Suppressor macrophage treated with lipopolysaccharide for 4 hours (primary cell): ENCODE measurements at regions not wholly inside any gene's neighbourhood (a gene's known extent, or its start where the extent isn't known, plus 50 kb on each side); places are given as distances from the start of the nearest gene placed in this dataset.

Source experiments
- DNase-seq: peaks from one replicate; pipeline ENCODE4 v3.0.0-alpha.2; 2020

- no peak for DNase-seq
These were observed 2035.3 kb upstream of the TENM3 start for GRCh38 chr4:180207921-180208320.

DNA sequence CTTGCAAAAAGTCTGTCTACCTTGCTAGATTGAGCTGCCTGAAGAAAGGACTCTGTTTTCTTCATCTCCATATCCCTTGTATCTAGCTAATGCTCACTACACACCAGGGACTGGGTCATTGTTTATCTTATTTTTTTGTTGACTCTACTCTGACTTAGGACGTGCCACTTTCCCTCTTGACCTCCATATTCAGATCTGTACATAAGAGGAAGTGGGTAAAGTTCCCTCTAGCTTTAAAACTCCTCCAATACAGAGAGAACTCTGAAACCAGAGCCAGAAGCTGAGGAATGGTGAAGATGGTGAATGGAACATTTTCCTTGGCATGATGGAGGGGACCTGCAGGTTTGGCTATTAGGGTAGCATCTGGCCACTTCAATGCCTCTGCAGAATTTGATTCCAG is 2026.1 kb upstream of the TENM3 start:
- DNase-seq, result no peak

DNA sequence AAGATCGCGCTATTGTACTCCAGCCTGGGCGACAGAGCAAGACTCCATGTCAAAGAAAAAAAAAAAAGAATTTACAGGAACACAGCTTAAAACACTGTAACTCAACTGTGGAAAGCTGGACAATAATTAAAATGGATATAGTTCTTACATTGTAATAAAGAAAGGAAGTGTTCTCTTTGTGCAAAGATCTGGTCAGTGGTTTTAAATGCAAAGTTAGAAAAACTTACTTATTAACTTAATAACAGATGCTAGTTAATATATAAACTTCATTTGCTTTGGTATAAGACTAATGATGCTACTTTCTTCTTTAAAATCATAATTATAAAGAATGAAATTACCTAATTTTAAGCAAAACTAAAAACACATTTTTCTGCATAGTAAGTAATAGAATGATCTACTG is 2024.1 kb upstream of the TENM3 start:
- no peak for DNase-seq

- DNase-seq, result no peak
These were observed 2017.2 kb upstream of the TENM3 start for GRCh38 chr4:180225977-180226376.

DNA sequence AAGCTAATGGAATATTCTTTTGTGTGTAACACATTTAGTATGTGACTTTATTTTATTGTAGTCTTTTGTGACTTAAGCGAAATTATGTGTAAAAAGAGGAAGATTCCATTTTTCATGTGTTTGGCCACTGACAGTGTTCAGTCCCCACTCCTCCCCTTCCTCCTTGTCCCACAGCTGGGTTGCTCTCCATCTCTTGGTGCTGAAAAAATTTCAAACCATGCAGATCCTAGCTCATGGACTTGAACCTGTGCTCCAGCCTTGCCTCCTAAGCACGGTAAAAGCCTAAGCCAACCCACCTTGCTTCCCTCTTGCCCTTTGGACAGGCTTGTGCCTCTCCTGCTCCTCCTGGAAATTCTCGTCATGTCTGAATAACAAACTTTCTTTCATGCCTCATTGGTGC is 2008.5 kb upstream of the TENM3 start:
- DNase-seq, result no peak

DNA sequence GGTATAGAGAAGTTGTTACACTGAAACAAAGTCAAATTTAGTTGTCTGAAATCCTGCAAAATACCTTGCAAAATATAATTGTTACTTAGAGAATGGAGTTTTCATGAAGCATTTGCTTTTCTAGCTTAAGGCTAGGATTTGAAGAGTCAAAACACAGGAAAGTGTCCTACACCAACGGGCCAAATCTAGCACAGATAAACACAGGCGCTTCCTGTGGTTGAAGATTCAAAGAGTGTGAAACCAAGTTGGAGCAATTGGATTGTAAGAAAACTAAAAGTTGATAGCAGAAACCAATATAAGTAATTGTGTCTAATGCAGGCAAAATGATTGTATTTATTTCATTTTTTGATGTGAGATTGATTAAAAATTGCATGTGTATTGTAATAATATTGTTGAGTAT is 2002.5 kb upstream of the TENM3 start:
- no peak for DNase-seq

- no peak for DNase-seq
These were observed 1989.8 kb upstream of the TENM3 start for GRCh38 chr4:180253419-180253818.

GRCh38 chr4:180261346-180261745 is 1981.9 kb upstream of the TENM3 start:
- no peak for DNase-seq

DNA sequence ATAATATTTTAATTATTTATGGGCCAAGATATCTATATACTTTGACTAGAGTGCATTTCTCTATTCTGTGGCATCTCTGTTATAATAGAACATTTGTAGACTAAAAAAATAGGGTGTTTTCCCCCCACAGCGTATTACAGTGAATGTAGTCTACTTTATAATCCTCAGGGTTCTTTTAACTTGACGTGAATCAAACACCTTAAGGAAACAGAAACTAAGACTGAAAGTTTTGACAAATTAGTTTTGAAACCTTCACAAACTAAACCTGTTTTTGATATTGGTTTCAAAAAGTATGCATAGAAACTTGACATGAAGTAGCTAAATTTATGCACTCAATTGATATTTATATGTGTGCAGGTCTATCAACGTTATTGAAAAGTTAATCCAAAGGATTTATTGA is 1963.1 kb upstream of the TENM3 start:
- DNase-seq, result no peak

DNA sequence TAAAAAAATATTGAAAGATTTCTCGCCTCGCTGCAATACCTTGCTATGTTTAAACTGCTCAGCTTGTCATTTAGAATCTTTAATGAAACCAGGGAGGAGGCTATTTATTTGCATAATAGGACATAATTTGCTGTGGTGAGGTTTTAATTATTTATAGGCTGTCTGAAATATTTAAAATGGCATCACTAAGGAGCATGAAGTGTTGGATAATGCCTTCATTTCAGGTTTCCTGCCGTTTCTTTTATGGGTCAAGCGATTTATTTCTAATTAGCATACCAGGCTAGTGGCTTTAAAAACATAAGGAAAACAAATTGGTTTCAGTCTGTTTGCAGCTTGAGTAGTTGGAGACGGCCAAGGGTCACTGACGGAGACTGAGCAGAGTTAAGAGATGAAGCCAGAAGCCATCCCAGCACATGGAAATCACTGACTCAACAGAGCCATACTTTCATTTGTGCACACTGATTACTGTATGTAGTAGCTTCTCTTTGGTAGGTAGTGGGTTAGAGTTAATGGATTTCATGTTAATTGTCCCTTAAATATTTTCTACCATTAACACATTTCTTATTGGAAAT is 1962.4 kb upstream of the TENM3 start:
- DNase-seq, result no peak

- no peak for DNase-seq
These were observed 1961.5 kb upstream of the TENM3 start for GRCh38 chr4:180281724-180282123.

DNA sequence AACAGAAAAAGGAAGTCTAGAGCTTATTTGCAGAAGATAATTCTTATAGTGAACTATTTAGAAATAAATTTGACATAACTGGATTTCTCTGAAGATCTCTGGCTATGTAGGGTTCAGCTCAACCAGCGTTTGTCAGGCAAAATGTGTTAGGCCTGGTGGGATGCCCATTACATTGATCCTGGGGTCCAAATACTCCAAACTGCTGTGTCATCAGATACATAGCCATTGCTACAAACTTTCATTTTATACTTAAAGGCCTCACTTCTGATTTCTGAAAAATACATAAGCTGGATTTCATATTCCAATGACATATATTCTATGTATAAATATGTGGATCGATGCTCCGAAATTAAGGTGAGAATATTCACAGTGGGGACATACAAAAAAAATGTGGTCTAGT is 1958.9 kb upstream of the TENM3 start:
- no peak for DNase-seq

DNA sequence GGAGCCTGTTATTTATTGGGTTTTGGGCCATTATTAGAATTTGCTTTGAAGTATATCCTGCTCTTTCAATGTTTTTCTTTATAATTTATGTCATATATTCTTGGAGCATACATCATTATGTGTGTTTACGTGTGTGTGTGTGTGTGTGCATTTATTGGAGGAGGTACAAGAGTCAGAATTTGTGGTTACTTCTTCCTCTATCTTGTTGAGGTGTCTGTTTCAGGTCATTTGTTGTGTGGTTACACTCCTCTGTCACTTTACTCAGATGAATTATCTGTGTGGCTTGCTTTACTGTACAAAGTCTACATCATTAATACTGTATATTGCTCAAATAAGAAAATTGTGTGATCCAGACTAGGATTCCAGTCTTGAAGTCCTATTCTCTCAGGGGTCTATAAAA is 1957.4 kb upstream of the TENM3 start:
- DNase-seq, result no peak

DNA sequence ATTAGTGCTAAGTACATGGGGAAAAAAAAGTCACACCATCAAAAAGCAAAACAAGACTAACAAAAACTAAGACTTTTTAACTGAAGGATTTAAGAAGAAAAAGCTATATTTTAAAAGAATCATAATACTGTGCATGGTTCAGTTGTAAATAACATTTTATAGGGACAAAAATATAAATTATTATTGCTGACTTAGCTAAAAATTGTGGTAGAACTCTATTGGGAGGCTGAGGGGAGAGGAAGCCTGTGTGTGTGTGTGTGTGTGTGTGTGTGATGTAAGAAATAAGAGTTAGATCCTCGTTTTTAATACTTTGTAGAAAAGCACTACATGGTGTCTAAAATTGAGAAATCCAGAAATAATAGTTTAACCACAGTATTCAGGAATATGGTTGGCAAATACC is 1950.9 kb upstream of the TENM3 start:
- DNase-seq, result no peak

DNA sequence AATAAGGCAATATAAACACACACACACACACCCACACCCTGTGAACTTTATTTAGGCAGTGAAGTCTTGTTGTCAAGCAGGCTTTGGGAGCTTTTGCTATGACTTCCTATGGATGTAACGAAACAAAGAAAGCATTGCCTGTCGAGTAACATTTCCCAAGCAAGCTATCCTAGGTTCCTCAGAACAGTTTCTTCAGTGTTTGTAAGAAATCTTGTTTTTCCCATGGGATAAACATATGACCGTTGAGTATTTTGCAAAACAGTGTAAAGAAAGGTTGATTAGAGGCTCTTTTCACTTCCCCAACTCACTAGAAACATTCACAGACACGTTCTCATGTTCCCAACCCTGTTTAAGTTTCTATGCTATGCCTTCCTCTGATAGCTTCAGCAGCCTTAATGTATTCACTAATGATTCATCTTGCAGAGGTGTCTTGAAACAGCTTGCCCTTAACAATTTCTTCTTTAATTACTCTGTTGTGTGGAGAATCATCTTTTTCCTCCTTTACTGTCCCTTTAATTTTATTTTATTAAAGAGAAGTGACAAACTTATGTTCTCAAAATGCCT is 1947.1 kb upstream of the TENM3 start:
- DNase-seq, result no peak

DNA sequence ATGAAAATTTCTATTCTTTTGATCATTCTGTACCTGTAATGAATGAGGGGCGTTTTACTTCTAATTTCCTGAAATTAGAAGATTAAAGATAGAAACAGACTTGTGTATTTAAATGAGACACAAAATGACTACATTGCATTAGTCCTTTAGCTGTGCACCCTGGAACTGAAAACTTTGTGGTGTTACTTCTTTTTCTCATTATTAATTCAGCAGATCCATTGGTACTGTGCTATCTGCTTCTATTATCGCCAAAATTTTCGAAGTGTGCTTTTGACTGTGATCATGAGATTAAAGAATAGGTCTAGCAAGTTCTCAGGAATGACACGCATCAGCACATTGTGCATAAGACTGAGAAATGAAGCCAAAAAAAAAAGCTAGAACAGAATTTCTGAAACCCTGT is 1938.9 kb upstream of the TENM3 start:
- DNase-seq, result no peak

DNA sequence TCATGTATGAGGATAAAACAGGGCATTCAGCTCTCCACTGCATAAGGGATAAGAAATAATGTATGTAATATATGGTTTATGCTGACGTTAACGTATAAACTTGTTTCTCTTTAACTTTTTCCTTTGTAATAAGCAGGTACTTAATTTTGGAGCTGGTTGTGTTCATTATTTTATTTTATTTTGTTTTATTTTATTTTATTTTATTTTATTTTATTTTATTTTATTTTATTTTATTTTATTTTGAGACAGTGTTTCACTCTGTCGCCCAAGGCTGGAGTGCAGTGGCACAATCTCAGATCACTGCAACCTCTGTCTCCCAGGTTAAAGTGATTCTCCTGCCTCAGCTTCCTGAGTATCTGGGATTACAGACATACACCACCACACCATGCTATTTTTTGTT is 1932.6 kb upstream of the TENM3 start:
- no peak for DNase-seq

- DNase-seq, result no peak
These were observed 1928.2 kb upstream of the TENM3 start for GRCh38 chr4:180314972-180315371.

DNA sequence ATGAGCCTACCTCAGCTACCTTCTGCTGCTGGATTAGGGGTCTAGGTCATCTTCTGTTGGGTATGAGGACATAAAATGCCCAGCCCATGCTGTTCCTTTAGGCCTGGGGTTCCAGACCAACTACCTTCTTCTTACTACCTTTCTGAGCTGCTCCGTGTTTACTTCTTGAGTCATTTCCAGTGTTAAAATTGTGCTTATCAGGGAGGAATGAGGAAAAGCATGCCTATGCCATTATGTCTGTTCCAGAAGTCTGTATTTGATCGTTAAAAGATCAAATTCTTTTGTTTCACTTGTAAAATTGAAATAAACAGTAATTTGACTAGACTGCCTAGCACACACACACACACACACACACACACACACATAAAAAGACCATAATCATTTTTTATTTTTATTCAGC is 1912.7 kb upstream of the TENM3 start:
- no peak for DNase-seq

DNA sequence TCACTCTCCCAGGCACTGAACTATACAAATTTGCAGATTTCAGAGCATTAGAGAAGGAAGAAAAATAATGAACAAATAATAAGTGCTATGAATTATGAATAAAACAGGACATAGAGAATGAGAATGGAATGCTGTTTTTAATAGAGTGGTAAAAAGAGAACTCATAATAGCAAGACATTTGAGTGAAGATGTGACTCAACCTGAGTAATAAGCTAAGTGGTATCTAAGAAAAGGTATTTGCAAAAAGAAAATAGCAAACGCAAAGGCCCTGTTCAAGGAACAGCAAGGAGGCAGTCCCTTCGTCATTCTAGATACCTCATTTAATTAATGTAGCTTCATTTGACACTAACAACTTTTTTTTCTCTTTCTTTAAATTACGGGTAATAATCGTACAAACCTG is 1910.0 kb upstream of the TENM3 start:
- DNase-seq, result no peak

DNA sequence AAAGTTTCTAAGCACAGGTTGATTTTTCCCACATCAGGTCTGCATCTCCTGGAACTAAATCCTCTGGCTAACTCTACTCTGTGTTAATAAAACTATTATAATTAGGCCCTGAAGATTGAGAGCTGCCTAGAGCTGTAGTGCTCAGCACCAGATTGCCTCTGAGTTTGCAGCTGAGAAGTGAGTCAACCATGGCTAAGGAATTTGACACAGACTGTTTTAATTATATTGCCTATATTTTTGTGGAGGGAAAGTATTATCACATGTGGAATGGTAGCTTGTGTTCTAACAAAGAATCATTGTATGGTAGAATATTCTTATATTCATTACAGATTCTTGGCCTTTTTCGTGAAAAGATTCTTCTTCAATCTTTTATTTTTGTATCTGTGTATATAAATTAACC is 1907.6 kb upstream of the TENM3 start:
- DNase-seq, result no peak

GRCh38 chr4:180336494-180337090 is 1906.6 kb upstream of the TENM3 start:
- DNase-seq, result no peak

- no peak for DNase-seq
These were observed 1901.3 kb upstream of the TENM3 start for GRCh38 chr4:180341926-180342325.

DNA sequence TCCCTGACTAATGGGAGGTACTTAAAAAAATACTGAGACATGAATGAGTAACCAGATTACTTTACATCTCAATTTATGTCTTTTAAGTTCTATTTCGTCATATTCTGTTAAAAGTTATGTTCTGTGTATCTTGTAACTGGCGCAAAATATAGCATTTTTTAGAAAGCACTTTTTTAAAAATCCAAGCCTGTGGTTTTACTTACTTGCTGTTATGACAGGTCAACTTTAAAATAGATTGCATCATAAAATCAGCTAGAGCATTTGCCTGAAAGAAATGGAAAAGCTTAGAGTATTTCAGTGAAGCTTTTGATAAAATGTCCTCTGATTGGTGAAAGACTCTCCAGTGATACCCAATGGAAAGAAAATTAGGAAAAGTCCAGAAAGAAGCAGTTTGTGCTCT is 1892.3 kb upstream of the TENM3 start:
- DNase-seq, result no peak

DNA sequence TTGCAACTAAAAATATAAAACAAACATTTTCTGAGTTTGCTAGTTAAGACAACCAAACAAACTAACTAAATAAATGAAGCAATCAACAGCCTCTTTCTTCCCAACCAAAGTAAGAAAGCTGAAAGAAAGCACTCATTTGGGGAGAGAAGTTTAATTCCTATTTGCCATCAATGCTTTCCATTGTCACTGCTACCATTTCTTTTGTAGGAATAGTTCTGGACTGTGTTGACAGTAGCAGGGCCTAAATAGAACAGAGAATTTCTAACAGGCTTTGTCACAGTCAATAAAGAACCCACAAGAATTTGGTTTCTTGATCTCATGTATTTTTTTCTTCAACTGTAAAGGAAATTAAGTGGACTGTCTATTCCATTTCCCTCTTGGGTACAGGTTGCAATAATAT is 1886.4 kb upstream of the TENM3 start:
- DNase-seq, result no peak
